Ovary (tissue), 3 donors: ENCODE measurements at regions not wholly inside any gene's neighbourhood (a gene's known extent, or its start where the extent isn't known, plus 50 kb on each side); places are given as distances from the start of the nearest gene placed in this dataset.

Experiments
- EP300 ChIP-seq: sonication (generic); formaldehyde crosslinking; IDR thresholded peaks from one replicate; pipeline ENCODE4 v1.6.1; 2017; ENCODE audit warnings: antibody characterized with exemption
- POLR2A ChIP-seq: fragments of 450-650 bp; IDR thresholded peaks from one replicate; pipeline ENCODE4 v1.6.1; 2017; ENCODE audit warnings: antibody characterized with exemption, mild to moderate bottlenecking, moderate library complexity
- TF ChIP-seq, protein P1 (sequence below), 3 donors: fragments of 450-650 bp in 2 of 3; fragments of 200-600 bp in 1 of 3; IDR thresholded peaks; one replicate each; pipeline versions ENCODE4 v1.5.1 to v1.8.0; 2016 to 2022; ENCODE audit warnings: antibody characterized with exemption in 3 of 3, mild to moderate bottlenecking in 1 of 3
- donor health status: DM: no; HTN: no; CAD: no.

DNA sequence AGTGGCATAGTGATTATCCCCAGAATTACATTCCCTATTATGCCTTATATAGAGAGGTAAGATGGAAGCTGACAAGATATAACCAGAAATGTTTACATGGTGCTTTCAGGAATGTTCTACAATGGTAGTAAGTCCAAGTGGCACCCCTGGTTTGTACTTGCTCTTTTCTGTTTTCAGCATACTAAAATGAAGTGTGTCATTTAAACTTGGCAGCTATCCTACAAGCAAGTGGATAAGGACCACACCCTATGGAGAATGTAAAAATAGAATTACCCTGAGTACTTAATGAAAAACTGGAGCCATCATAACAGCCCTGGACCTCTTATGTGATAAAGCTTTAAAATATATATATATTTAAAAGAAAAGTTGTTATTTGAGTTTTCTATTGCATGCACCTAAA is 1012.7 kb upstream of the CADM2 start:
- TF ChIP-seq, protein P1, sequence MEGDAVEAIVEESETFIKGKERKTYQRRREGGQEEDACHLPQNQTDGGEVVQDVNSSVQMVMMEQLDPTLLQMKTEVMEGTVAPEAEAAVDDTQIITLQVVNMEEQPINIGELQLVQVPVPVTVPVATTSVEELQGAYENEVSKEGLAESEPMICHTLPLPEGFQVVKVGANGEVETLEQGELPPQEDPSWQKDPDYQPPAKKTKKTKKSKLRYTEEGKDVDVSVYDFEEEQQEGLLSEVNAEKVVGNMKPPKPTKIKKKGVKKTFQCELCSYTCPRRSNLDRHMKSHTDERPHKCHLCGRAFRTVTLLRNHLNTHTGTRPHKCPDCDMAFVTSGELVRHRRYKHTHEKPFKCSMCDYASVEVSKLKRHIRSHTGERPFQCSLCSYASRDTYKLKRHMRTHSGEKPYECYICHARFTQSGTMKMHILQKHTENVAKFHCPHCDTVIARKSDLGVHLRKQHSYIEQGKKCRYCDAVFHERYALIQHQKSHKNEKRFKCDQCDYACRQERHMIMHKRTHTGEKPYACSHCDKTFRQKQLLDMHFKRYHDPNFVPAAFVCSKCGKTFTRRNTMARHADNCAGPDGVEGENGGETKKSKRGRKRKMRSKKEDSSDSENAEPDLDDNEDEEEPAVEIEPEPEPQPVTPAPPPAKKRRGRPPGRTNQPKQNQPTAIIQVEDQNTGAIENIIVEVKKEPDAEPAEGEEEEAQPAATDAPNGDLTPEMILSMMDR (IDR thresholded peaks at IDR 0.05) = no peak
- TF ChIP-seq POLR2A (no peak), EP300 (no peak)
